H1 (cell line): ENCODE measurements at regions not wholly inside any gene's neighbourhood (a gene's known extent, or its start where the extent isn't known, plus 50 kb on each side); places are given as distances from the start of the nearest gene placed in this dataset.

ENCODE experiments used
- CTCF ChIA-PET: fragments of 300-600 bp; sonication (Branson Sonifier 250); formaldehyde crosslinking; loops from one replicate; lab custom pipeline; 2021; ENCODE audit not compliant: partially characterized antibody; lab: Charles Lee
- POLR2A ChIA-PET: fragments of 300-600 bp; sonication (Branson Sonifier 250); formaldehyde crosslinking; loops from one replicate; lab custom pipeline; 2021; ENCODE audit warnings: inconsistent platforms; ENCODE audit not compliant: partially characterized antibody; lab: Charles Lee
- DNase-seq, 2 experiments: peaks; one replicate each; pipeline versions ENCODE4 v3.0.0 to v3.0.0-alpha.2; 2010 to 2022; ENCODE audit warnings: low spot score in 2 of 2, low read depth in 1 of 2, mixed read lengths in 1 of 2
- FAIRE-seq: peaks from 2 replicates; lab custom pipeline; 2011; peaks lifted over from hg19 to GRCh38; lab: Jason Lieb, UNC
- H2AFZ ChIP-seq: 2 replicates; pipeline ENCODE4 v1.8.1; 2012; ENCODE audit warnings: low read length, inconsistent platforms
- H2AK5ac ChIP-seq: 2 replicates; pipeline ENCODE4 v1.6.1; 2013; ENCODE audit warnings: low read depth, low read length
- H2BK120ac ChIP-seq: replicated peaks from 2 replicates; pipeline ENCODE3; 2013; ENCODE audit warnings: low read depth, low read length, inconsistent platforms
- H2BK12ac ChIP-seq: 2 replicates; pipeline ENCODE4 v1.6.1; 2013; ENCODE audit warnings: low read depth, low read length
- H2BK15ac ChIP-seq: 2 replicates; pipeline ENCODE4 v1.6.1; 2013; ENCODE audit warnings: low read length
- H2BK20ac ChIP-seq: 2 replicates; pipeline ENCODE4 v1.6.1; 2013; ENCODE audit warnings: low read length
- H2BK5ac ChIP-seq: 2 replicates; pipeline ENCODE4 v1.6.1; 2013; ENCODE audit warnings: low read depth, low read length
- H3K14ac ChIP-seq: 2 replicates; pipeline ENCODE4 v1.6.1; 2013; ENCODE audit warnings: inconsistent platforms; ENCODE audit not compliant: insufficient read length
- H3K18ac ChIP-seq: 2 replicates; pipeline ENCODE4 v1.6.1; 2013; ENCODE audit warnings: low read length; ENCODE audit errors: extremely low read depth
- H3K23ac ChIP-seq: 2 replicates; pipeline ENCODE4 v1.6.1; 2013; ENCODE audit warnings: inconsistent platforms; ENCODE audit not compliant: insufficient read length
- H3K23me2 ChIP-seq: 2 replicates; pipeline ENCODE4 v1.6.1; 2013; ENCODE audit warnings: low read depth, low read length
- H3K27ac ChIP-seq: 2 replicates; pipeline ENCODE4 v1.6.1; 2011; ENCODE audit warnings: low read depth, low read length, inconsistent platforms
- H3K27me3 ChIP-seq, 4 experiments: replicated peaks in 1 of 4; 1 replicate in 1 of 4; 2 replicates in 3 of 4; pipeline versions ENCODE4 v1.6.1 to v1.8.1; 2011 to 2013; ENCODE audit warnings: low read length in 3 of 4, mild to moderate bottlenecking in 3 of 4, inconsistent platforms in 2 of 4, mixed read lengths in 2 of 4, moderate library complexity in 1 of 4; ENCODE audit not compliant: control insufficient read depth in 3 of 4, insufficient read depth in 3 of 4; ENCODE audit errors: extremely low read depth in 1 of 4
- H3K36me3 ChIP-seq, 4 experiments: 2 replicates each; pipeline versions ENCODE4 v1.6.1 to v1.8.1; 2011 to 2013; ENCODE audit warnings: mild to moderate bottlenecking in 4 of 4, low read length in 3 of 4, moderate library complexity in 2 of 4, control low read depth in 1 of 4, inconsistent platforms in 1 of 4; ENCODE audit not compliant: insufficient read depth in 4 of 4, control insufficient read depth in 2 of 4
- H3K4ac ChIP-seq: replicated peaks from 2 replicates; pipeline ENCODE3; 2013; ENCODE audit warnings: low read length, low read depth, mixed read lengths, inconsistent platforms; ENCODE audit not compliant: insufficient read length
- H3K4me1 ChIP-seq, 4 experiments: replicated peaks in 1 of 4; 1 replicate in 1 of 4; 2 replicates in 3 of 4; pipeline versions ENCODE4 v1.6.1 to v1.8.1; 2011 to 2013; ENCODE audit warnings: low read length in 3 of 4, inconsistent platforms in 2 of 4, mixed read lengths in 1 of 4; ENCODE audit not compliant: insufficient read depth in 4 of 4, control insufficient read depth in 3 of 4
- H3K4me2 ChIP-seq, 2 experiments: 2 replicates each; pipeline versions ENCODE4 v1.6.1 to v1.8.1; 2011 to 2013; ENCODE audit warnings: low read depth in 2 of 2, low read length in 2 of 2, control low read depth in 1 of 2, inconsistent platforms in 1 of 2, mild to moderate bottlenecking in 1 of 2; ENCODE audit not compliant: insufficient read depth in 1 of 2
- H3K4me3 ChIP-seq, 4 experiments: fragments of 200-600, 300-600 bp in 1 of 4; sonication (generic), shearing (Covaris generic), sonication (Bioruptor Twin) in 1 of 4; 2 replicates each; pipeline versions ENCODE4 v1.5.1 to v1.8.1; 2011 to 2016; ENCODE audit warnings: low read length in 4 of 4, low read depth in 3 of 4, control low read depth in 2 of 4, inconsistent platforms in 2 of 4, mild to moderate bottlenecking in 2 of 4, mixed read lengths in 1 of 4, moderate library complexity in 1 of 4; ENCODE audit not compliant: insufficient read depth in 2 of 4; ENCODE audit errors: extremely low read depth in 1 of 4
- H3K56ac ChIP-seq: replicated peaks from 2 replicates; pipeline ENCODE3; 2013; ENCODE audit warnings: low read depth, mild to moderate bottlenecking, mixed read lengths, low read length, inconsistent platforms; ENCODE audit not compliant: insufficient read length
- H3K79me1 ChIP-seq: 2 replicates; pipeline ENCODE4 v1.6.1; 2013; ENCODE audit warnings: low read depth, low read length, control low read depth
- H3K79me2 ChIP-seq, 2 experiments: 2 replicates each; pipeline versions ENCODE4 v1.6.1 to v1.8.1; 2012 to 2013; ENCODE audit warnings: low read length in 2 of 2, mild to moderate bottlenecking in 2 of 2, inconsistent platforms in 1 of 2; ENCODE audit not compliant: insufficient read depth in 2 of 2, control insufficient read depth in 1 of 2
- H3K9ac ChIP-seq, 4 experiments: replicated peaks in 1 of 4; 1 replicate in 1 of 4; 2 replicates in 3 of 4; pipeline versions ENCODE4 v1.6.1 to v1.8.1; 2011 to 2013; ENCODE audit warnings: low read depth in 3 of 4, low read length in 3 of 4, control low read depth in 2 of 4, mild to moderate bottlenecking in 2 of 4, moderate library complexity in 2 of 4, inconsistent platforms in 1 of 4; ENCODE audit errors: extremely low read depth in 1 of 4
- H3K9me3 ChIP-seq, 2 experiments: 2 replicates each; pipeline versions ENCODE4 v1.6.1 to v1.8.1; 2012 to 2013; ENCODE audit warnings: mild to moderate bottlenecking in 2 of 2, moderate library complexity in 2 of 2, control low read depth in 1 of 2, inconsistent platforms in 1 of 2, low read depth in 1 of 2, low read length in 1 of 2, mixed read lengths in 1 of 2; ENCODE audit not compliant: insufficient read depth in 2 of 2
- H4K20me1 ChIP-seq, 2 experiments: replicated peaks in 1 of 2; 2 replicates each; pipeline versions ENCODE3 to v1.8.1; 2011 to 2013; ENCODE audit warnings: inconsistent platforms in 2 of 2, low read length in 2 of 2, mild to moderate bottlenecking in 1 of 2; ENCODE audit not compliant: insufficient read depth in 2 of 2, control insufficient read depth in 1 of 2
- H4K5ac ChIP-seq: 2 replicates; pipeline ENCODE4 v1.6.1; 2013; ENCODE audit warnings: low read length, low read depth, mixed read lengths, inconsistent platforms; ENCODE audit not compliant: insufficient read length
- H4K8ac ChIP-seq: 2 replicates; pipeline ENCODE4 v1.8.0; 2013; ENCODE audit warnings: mild to moderate bottlenecking, moderate library complexity, low read length, inconsistent platforms; ENCODE audit not compliant: insufficient read depth; ENCODE audit errors: extremely low read depth
- H4K91ac ChIP-seq: replicated peaks from 2 replicates; pipeline ENCODE3; 2013; ENCODE audit warnings: low read length, mixed read lengths, inconsistent platforms; ENCODE audit not compliant: insufficient read length
- CHD7 ChIP-seq: fragments of 300-600 bp; sonication (generic); IDR thresholded peaks from 2 replicates; pipeline ENCODE4 v1.7.1; 2012; ENCODE audit warnings: low read length, moderate library complexity, mild to moderate bottlenecking, inconsistent platforms; ENCODE audit not compliant: insufficient replicate concordance
- POLR2A ChIP-seq, 2 experiments: IDR thresholded peaks; 1 replicate in 1 of 2; 2 replicates in 1 of 2; pipeline ENCODE4 v1.6.1; 2011; ENCODE audit warnings: low read depth in 2 of 2, low read length in 2 of 2, mild to moderate bottlenecking in 2 of 2; ENCODE audit errors: control extremely low read depth in 1 of 2
- WGBS, 2 experiments: shearing (Covaris generic) in 1 of 2; methylation state at CpG; one replicate each; pipeline versions ENCODE4 v1.1.6 to v1.1.7; 2013 to 2015; ENCODE audit warnings: low lambda C conversion rate in 2 of 2, mixed read lengths in 2 of 2, inconsistent platforms in 1 of 2, low coverage in 1 of 2, missing lambda C conversion rate in 1 of 2; ENCODE audit not compliant: insufficient replicate concordance in 2 of 2, insufficient coverage in 1 of 2, insufficient read length in 1 of 2; ENCODE audit errors: extremely low coverage in 1 of 2, missing lambda C conversion rate in 1 of 2; 5-methylcytosine and 5-hydroxymethylcytosine counted together

DNA sequence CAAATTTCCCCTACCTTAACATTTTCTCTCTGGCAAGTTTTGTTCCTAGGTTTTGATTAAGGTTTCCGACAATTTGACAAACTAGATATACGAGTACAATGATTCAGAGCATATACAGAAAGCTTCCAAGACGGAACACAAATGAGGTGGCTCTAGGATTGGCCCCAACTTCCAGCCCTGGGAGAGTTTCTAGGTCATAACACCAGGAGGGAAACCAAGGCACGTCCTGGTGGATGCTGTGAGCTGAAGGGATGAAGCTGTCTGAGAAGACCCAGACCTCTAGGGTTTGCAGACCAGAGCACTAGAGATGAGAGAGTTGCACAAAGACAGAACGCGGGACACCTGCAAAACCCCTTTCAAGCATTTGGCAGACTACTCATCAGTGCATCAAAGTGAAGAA, 51.5 kb upstream of the CAND1 start:
- Histone ChIP-seq H3K14ac (no peak overlapping the region), H3K9me3 (no peaks in the 10 kb centered on the region), H2BK20ac (no peak overlapping the region), H4K91ac (no peak overlapping the region), H3K18ac (no peak overlapping the region), H2BK5ac (no peak overlapping the region), H3K9ac (no peak overlapping the region), H3K4me3 (no peak overlapping the region), H2BK12ac (no peak overlapping the region), H3K27ac (no peak overlapping the region), H3K4ac (no peak overlapping the region), H3K79me2 (no peaks in the 10 kb centered on the region), H4K20me1 (no peaks in the 10 kb centered on the region), H2BK120ac (no peak overlapping the region), H2AK5ac (no peak overlapping the region), H2AFZ (no peak overlapping the region), H3K27me3 (no peaks in the 10 kb centered on the region), H3K56ac (no peak overlapping the region), H2BK15ac (no peak overlapping the region), H3K79me1 (no peaks in the 10 kb centered on the region), H4K8ac (no peak overlapping the region), H3K36me3 (no peaks in the 10 kb centered on the region), H3K4me2 (no peak overlapping the region), H3K23me2 (no peaks in the 10 kb centered on the region), H4K5ac (no peak overlapping the region), H3K23ac (no peak overlapping the region), H3K4me1 (no peaks in the 10 kb centered on the region)
- FAIRE-seq = no peak
- 88% methylated on average over 6 of the region's 6 CpGs; no CpG with 5 or more reads in 1 of the 2 experiments for WGBS, 2 experiments
- DNase-seq = no peak
- CTCF ChIA-PET = no interaction called here
- POLR2A ChIA-PET = no interaction called here
- no peak for TF ChIP-seq CHD7
- TF ChIP-seq POLR2A (IDR thresholded peaks at IDR 0.05; ENCODE audit: control extremely low read depth in 1 of 2, low read depth in 2 of 2, low read length in 2 of 2) = no peak
